NCI-H2171 treated with DMSO at 0.1 percent for 48 hours (cell line): ENCODE measurements at regions not wholly inside any gene's neighbourhood (a gene's known extent, or its start where the extent isn't known, plus 50 kb on each side); places are given as distances from the start of the nearest gene placed in this dataset.
"Not testable (repeated sequence)": the region's sequence is repeated elsewhere in the genome, so short reads cannot be mapped to it uniquely, and the experiment has no call there.

Source experiments
- DNase-seq: peaks from one replicate; lab custom pipeline; 2025; lab: John Stamatoyannopoulos, UW

GRCh38 chr2:240240017-240240734 lies 99.7 kb upstream of the OTOS start:
- DNase-seq: no peak

- DNase-seq: no peak
These were observed 100.3 kb upstream of the OTOS start for GRCh38 chr2:240240781-240241180.

GRCh38 chr2:240241572-240241971 lies 101.1 kb upstream of the OTOS start:
- DNase-seq: no peak

- DNase-seq: not testable (repeated sequence)
These were observed 102.6 kb upstream of the OTOS start for GRCh38 chr2:240243049-240243448.

GRCh38 chr2:240244543-240244942 lies 104.1 kb upstream of the OTOS start:
- no peak for DNase-seq

GRCh38 chr2:240245184-240245583 lies 104.7 kb upstream of the OTOS start:
- DNase-seq: no peak

GRCh38 chr2:240245706-240246105 lies 105.2 kb upstream of the OTOS start:
- DNase-seq: peak; percentile 5

- DNase-seq: no peak
These were observed 105.8 kb upstream of the OTOS start for GRCh38 chr2:240246173-240246820.

GRCh38 chr2:240247241-240247867 lies 106.9 kb upstream of the OTOS start:
- no peak for DNase-seq

- DNase-seq: peak; percentile 6
These were observed 107.6 kb upstream of the OTOS start for GRCh38 chr2:240247868-240248720.

GRCh38 chr2:240248721-240249422 lies 108.4 kb upstream of the OTOS start:
- DNase-seq: no peak

GRCh38 chr2:240249423-240250149 lies 109.1 kb upstream of the OTOS start:
- DNase-seq: no peak

GRCh38 chr2:240250150-240250984 lies 109.9 kb upstream of the OTOS start:
- no peak for DNase-seq

- no peak for DNase-seq
These were observed 110.8 kb upstream of the OTOS start for GRCh38 chr2:240250985-240251847.

GRCh38 chr2:240251848-240252190 lies 111.4 kb upstream of the OTOS start:
- DNase-seq: no peak

GRCh38 chr2:240252191-240252871 lies 111.9 kb upstream of the OTOS start:
- no peak for DNase-seq

GRCh38 chr2:240252872-240253511 lies 112.5 kb upstream of the OTOS start:
- no peak for DNase-seq

GRCh38 chr2:240253583-240254145 lies 113.2 kb upstream of the OTOS start:
- DNase-seq: no peak
